ENCODE measurements at regions not wholly inside any gene's neighbourhood (a gene's known extent, or its start where the extent isn't known, plus 50 kb on each side); places are given as distances from the start of the nearest gene placed in this dataset.

DNA sequence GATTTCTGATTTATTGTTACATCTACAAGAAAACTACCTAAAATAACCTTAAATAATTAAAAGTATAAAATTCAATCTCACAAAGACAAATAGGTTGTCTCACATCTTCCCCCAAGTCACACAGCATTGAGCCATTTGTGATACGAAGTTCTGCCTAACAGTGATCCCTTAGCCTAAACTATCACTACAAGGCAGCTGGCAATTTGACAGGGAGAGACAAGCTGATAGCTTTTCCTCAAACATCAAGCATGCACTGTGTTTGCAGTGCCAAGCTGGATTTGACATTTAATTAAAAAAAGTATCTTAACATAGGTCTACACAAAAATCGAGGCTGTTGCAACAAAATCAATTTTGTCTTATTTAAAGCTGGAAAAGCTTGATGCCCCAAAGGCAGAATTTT, 464.7 kb upstream of the TRAM1L1 start:
- TF ChIP-seq ZC3H11A (IDR thresholded peaks at IDR 0.05) (no peak), HOXA7 (CRISPR knock-in tag; IDR thresholded peaks at IDR 0.05) (no peak), POLR2A (IDR thresholded peaks at IDR 0.05; ENCODE audit: low read length) (no peak)

Data from A549 (cell line).